Fibroblast of mammary gland (primary cell): ENCODE measurements at regions not wholly inside any gene's neighbourhood (a gene's known extent, or its start where the extent isn't known, plus 50 kb on each side); places are given as distances from the start of the nearest gene placed in this dataset.

ENCODE experiments used
- DNase-seq: peaks from one replicate; pipeline ENCODE4 v3.0.0-alpha.2; 2010; ENCODE audit warnings: low read depth
- H3K4me3 ChIP-seq: 2 replicates; pipeline ENCODE4 v1.5.1; 2011; ENCODE audit warnings: low read depth, mild to moderate bottlenecking, low read length, moderate library complexity; ENCODE audit not compliant: control insufficient read depth
- CTCF ChIP-seq: conservative IDR thresholded peaks from 2 replicates; pipeline ENCODE4 v1.5.1; 2011; ENCODE audit warnings: low read depth, low read length, inconsistent platforms; ENCODE audit not compliant: control insufficient read depth, insufficient read depth

- no peak for TF ChIP-seq CTCF
- DNase-seq = no peak
- no peak overlapping the region for H3K4me3 ChIP-seq
Measured at GRCh38 chr18:64399566-64399965, 250.7 kb upstream of the LINC00305 start.

- no peak for DNase-seq
- no peak for TF ChIP-seq CTCF
- H3K4me3 ChIP-seq = no peak overlapping the region
Measured at GRCh38 chr18:64398320-64398719, 249.4 kb upstream of the LINC00305 start.

GRCh38 chr18:64392202-64392601 lies 243.3 kb upstream of the LINC00305 start:
- TF ChIP-seq CTCF = no peak
- no peak for DNase-seq
- H3K4me3 ChIP-seq = no peak overlapping the region

GRCh38 chr18:64384101-64384500 lies 235.2 kb upstream of the LINC00305 start:
- TF ChIP-seq CTCF = no peak
- H3K4me3 ChIP-seq = no peak overlapping the region
- no peak for DNase-seq

- DNase-seq = no peak
- no peak for TF ChIP-seq CTCF
- no peak overlapping the region for H3K4me3 ChIP-seq
Measured at GRCh38 chr18:64380117-64380516, 231.2 kb upstream of the LINC00305 start.

GRCh38 chr18:64379662-64380061 lies 230.8 kb upstream of the LINC00305 start:
- H3K4me3 ChIP-seq = no peak overlapping the region
- DNase-seq = no peak
- TF ChIP-seq CTCF = no peak

GRCh38 chr18:64377446-64377845 lies 228.6 kb upstream of the LINC00305 start:
- H3K4me3 ChIP-seq = no peak overlapping the region
- no peak for DNase-seq
- TF ChIP-seq CTCF = no peak
